ENCODE measurements at regions not wholly inside any gene's neighbourhood (a gene's known extent, or its start where the extent isn't known, plus 50 kb on each side); places are given as distances from the start of the nearest gene placed in this dataset.

DNA sequence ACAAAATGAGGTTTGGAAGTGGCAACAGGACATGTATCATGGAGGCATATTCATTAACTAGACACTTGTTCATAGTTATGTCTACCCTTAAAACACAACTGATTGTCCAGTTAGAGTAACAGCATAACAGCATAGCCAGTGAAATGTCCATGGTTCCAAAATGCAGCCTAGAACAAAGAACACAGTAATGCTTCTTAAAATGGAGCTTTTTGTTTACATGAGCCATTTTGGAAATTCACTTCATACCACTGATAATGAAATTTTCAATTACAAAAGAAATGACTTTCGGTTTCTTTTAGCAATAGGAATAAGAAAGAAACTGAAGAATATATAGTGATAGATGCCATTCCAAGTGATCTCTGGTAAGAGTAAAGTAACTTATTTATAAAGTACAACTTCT is 111.1 kb upstream of the DST start:
- H3K9ac ChIP-seq (ENCODE audit: low read depth, low read length): no peak overlapping the region
- no peak overlapping the region for H3K4me3 ChIP-seq (ENCODE audit: low read length)
- no CpG with 5 or more reads among the region's 1 CpG for WGBS
- no peaks in the 10 kb centered on the region for H3K27me3 ChIP-seq (ENCODE audit: insufficient read depth, low read length)
- peaks cover 79% of the 10 kb centered on the region for H3K4me1 ChIP-seq (ENCODE audit: insufficient read depth, low read length)
- H3K27ac ChIP-seq (ENCODE audit: low read depth, low read length): no peak overlapping the region
- H3K9me3 ChIP-seq (ENCODE audit: insufficient read depth, low read depth, low read length): no peaks in the 10 kb centered on the region
- H3K36me3 ChIP-seq (ENCODE audit: insufficient read depth, low read length): no peaks in the 10 kb centered on the region

DNA sequence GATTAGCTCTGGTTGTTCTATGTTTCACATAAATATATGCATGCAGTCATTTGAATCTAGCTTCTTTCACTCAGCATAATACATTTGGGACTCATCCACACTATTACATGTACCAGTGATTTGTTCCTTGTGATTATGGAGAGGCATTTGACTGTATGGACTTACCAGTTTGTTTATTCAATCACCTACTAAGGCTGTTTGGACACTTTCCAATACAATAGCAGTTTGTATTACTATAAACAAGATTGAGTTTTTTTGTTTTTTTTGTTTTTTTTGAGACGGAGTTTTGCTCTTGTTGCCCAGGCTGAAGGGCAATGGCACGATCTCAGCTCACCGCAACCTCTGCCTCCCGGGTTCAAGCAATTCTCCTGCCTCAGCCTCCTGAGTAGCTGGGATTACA is 109.8 kb upstream of the DST start:
- Histone ChIP-seq H3K9ac (ENCODE audit: low read depth, low read length) (no peak overlapping the region), H3K27ac (ENCODE audit: low read depth, low read length) (peak overlapping the region; percentile 8; the same call in 1 of the 2 replicates), H3K4me3 (ENCODE audit: low read length) (no peak overlapping the region), H3K9me3 (ENCODE audit: insufficient read depth, low read depth, low read length) (no peaks in the 10 kb centered on the region), H3K36me3 (ENCODE audit: insufficient read depth, low read length) (no peaks in the 10 kb centered on the region), H3K4me1 (ENCODE audit: insufficient read depth, low read length) (peaks cover 80% of the 10 kb centered on the region), H3K27me3 (ENCODE audit: insufficient read depth, low read length) (no peaks in the 10 kb centered on the region)
- 90% methylated on average over 4 of the region's 4 CpGs for WGBS

DNA sequence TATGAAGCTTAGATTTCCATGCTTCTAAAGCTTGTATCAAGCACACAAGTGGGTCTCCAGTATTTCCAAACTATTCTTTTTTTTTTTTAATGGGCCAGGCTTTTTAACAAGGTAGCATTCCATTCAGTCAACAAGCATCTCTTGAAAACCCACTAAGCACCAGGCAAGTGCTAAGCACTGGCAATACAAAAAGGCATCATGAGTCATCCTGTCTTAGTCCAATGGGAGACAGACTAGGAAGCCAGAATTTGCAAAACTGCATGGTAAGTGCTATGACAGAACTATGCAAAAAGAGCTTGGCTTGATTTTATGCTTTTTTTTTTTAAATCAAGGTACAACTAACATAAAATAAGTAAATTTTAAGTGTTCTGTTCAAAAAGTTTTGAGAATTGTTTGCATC is 109.3 kb upstream of the DST start:
- peak overlapping the region; percentile 33; the same call in 1 of the 2 replicates for H3K9ac ChIP-seq (ENCODE audit: low read depth, low read length)
- peaks cover 80% of the 10 kb centered on the region for H3K4me1 ChIP-seq (ENCODE audit: insufficient read depth, low read length)
- H3K36me3 ChIP-seq (ENCODE audit: insufficient read depth, low read length): no peaks in the 10 kb centered on the region
- H3K4me3 ChIP-seq (ENCODE audit: low read length): no peak overlapping the region
- no peaks in the 10 kb centered on the region for H3K27me3 ChIP-seq (ENCODE audit: insufficient read depth, low read length)
- H3K9me3 ChIP-seq (ENCODE audit: insufficient read depth, low read depth, low read length): no peaks in the 10 kb centered on the region
- peak overlapping the region; percentile 76 for H3K27ac ChIP-seq (ENCODE audit: low read depth, low read length)

DNA sequence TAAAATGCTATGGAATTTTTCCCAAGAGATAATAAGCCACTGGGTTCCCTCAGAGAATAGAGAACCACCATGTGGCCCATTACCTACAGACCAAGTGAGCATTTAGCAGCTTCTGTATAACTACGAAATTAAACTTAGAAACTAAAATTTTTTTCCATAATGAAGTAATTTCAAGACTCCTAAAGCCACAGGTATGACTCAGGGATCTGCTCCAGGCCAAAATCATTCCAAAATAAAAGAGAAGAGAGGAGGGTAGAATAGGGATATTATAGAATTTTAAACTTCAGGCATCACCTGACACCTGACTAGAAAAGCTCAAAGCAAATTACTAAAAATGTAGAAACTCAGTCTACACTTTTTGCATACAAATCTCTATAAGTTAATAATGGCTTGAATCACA is 108.9 kb upstream of the DST start:
- Histone ChIP-seq H3K9ac (ENCODE audit: low read depth, low read length) (peak overlapping the region; percentile 33; the same call in 1 of the 2 replicates), H3K27me3 (ENCODE audit: insufficient read depth, low read length) (no peaks in the 10 kb centered on the region), H3K4me1 (ENCODE audit: insufficient read depth, low read length) (peaks cover 80% of the 10 kb centered on the region), H3K27ac (ENCODE audit: low read depth, low read length) (peak overlapping the region; percentile 76), H3K4me3 (ENCODE audit: low read length) (no peak overlapping the region), H3K36me3 (ENCODE audit: insufficient read depth, low read length) (no peaks in the 10 kb centered on the region), H3K9me3 (ENCODE audit: insufficient read depth, low read depth, low read length) (no peaks in the 10 kb centered on the region)
- WGBS: 63% methylated on average over 1 of the region's 1 CpG

DNA sequence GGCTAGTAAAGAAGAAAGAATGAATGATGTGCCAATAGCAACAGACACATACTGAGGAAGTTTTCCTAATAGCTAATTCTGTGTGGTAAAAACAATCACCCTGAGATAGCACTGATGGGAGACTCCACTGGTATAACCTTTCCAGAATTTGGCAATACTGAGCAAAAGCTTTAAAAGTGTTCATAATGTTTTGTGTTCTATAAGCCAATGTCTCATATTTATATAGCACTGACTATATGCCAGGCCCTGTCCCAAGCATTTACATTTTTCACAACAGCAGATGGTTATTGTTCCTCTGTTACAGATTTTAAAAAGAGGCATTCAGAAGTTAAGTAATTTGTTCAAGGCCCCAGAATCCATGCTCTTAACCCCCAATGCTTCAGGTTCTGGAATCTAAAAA is 108.0 kb upstream of the DST start:
- H3K4me3 ChIP-seq (ENCODE audit: low read length): no peak overlapping the region
- H3K27ac ChIP-seq (ENCODE audit: low read depth, low read length): no peak overlapping the region
- H3K36me3 ChIP-seq (ENCODE audit: insufficient read depth, low read length): no peaks in the 10 kb centered on the region
- peaks cover 78% of the 10 kb centered on the region for H3K4me1 ChIP-seq (ENCODE audit: insufficient read depth, low read length)
- H3K9me3 ChIP-seq (ENCODE audit: insufficient read depth, low read depth, low read length): no peaks in the 10 kb centered on the region
- H3K9ac ChIP-seq (ENCODE audit: low read depth, low read length): no peak overlapping the region
- no peaks in the 10 kb centered on the region for H3K27me3 ChIP-seq (ENCODE audit: insufficient read depth, low read length)

DNA sequence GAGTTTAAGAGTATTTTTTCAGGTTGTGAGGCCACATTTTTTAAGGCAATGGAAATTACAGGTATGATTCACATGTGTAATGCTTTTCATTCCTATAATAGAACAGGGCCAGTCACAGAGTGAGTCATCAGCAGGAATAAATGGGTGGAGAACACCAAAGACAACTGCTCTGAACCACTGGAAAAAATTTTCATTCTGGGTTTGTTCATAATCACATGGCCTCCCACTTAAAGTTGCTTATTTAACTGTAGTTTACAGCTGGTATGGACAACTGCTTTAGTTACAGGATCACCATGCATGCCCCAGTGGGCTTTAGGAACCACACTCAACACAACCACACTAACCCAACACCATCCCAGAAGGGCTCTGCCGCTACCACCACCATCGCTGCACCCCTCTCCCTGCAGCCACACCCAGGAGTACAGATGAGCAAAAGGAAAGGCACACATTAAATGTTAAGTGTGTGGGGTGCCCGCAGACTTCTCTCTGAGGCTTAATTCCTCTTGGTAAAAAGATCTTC is 107.0 kb upstream of the DST start:
- Histone ChIP-seq H3K4me1 (ENCODE audit: insufficient read depth, low read length) (peaks cover 77% of the 10 kb centered on the region), H3K9me3 (ENCODE audit: insufficient read depth, low read depth, low read length) (no peaks in the 10 kb centered on the region), H3K27ac (ENCODE audit: low read depth, low read length) (no peak overlapping the region), H3K4me3 (ENCODE audit: low read length) (no peak overlapping the region), H3K27me3 (ENCODE audit: insufficient read depth, low read length) (no peaks in the 10 kb centered on the region), H3K9ac (ENCODE audit: low read depth, low read length) (no peak overlapping the region), H3K36me3 (ENCODE audit: insufficient read depth, low read length) (no peaks in the 10 kb centered on the region)
- WGBS: 87% methylated on average over 3 of the region's 3 CpGs

DNA sequence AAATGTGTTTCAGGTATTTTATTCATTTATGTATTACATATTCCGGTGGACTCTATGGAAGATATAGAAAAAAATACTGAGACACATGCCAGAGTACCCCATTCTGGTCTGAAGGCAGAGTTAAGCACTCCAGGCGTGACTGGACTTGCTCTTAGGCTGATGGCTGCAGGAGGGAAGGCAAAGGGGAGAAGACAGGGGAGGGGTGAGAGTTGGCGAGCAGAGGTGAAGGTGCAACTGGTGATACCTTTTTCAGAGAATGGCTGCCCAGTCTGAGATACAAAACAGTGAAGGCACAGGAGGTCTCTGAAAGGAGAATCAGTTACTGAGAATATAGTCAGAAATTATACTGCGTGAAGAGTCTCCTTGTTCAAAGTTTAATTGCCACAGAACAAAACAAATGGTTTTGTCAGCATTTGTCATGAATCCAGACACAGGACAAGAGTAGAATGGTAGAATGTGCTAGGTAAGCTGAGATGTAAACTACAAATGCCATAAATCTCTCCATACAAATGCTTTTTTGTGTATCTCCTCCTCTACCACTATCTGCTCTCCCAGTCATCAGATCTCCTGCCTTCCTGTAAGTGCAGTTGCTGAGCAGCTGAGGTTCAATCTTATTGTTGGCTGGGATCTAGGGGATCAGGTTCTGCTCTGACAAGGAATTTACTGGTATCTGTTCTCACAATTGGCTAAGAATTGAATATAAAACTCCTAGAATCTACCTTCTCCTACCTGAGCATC is 104.2 kb upstream of the DST start:
- WGBS: 80% methylated on average over 4 of the region's 4 CpGs
- Histone ChIP-seq H3K4me3 (ENCODE audit: low read length) (no peak overlapping the region), H3K27ac (ENCODE audit: low read depth, low read length) (no peak overlapping the region), H3K9me3 (ENCODE audit: insufficient read depth, low read depth, low read length) (no peaks in the 10 kb centered on the region), H3K9ac (ENCODE audit: low read depth, low read length) (no peak overlapping the region), H3K27me3 (ENCODE audit: insufficient read depth, low read length) (no peaks in the 10 kb centered on the region), H3K36me3 (ENCODE audit: insufficient read depth, low read length) (no peaks in the 10 kb centered on the region), H3K4me1 (ENCODE audit: insufficient read depth, low read length) (peaks cover 82% of the 10 kb centered on the region)

DNA sequence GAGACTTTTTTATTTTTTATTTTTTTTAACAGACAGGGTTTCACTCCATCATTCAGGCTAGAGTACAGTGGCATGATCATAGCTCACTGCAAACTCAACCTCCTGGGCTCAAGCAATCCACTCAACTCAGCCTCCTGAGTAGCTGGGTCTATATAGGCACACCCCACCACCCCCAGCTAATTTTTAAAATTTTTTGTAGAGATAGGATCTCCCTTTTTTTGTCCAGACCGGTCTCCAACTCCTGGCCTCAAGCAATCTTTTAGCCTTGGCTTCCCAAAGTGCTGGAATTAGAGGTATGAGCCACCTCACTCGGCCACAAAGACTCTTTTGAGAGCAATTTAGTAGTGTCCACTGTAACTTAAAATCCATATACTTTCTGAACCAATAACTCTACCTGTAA is 103.3 kb upstream of the DST start:
- Histone ChIP-seq H3K4me3 (ENCODE audit: low read length) (no peak overlapping the region), H3K9ac (ENCODE audit: low read depth, low read length) (no peak overlapping the region), H3K27ac (ENCODE audit: low read depth, low read length) (no peak overlapping the region), H3K27me3 (ENCODE audit: insufficient read depth, low read length) (no peaks in the 10 kb centered on the region), H3K9me3 (ENCODE audit: insufficient read depth, low read depth, low read length) (no peaks in the 10 kb centered on the region), H3K4me1 (ENCODE audit: insufficient read depth, low read length) (peaks cover 82% of the 10 kb centered on the region), H3K36me3 (ENCODE audit: insufficient read depth, low read length) (no peaks in the 10 kb centered on the region)
- WGBS: 89% methylated on average over 2 of the region's 2 CpGs

DNA sequence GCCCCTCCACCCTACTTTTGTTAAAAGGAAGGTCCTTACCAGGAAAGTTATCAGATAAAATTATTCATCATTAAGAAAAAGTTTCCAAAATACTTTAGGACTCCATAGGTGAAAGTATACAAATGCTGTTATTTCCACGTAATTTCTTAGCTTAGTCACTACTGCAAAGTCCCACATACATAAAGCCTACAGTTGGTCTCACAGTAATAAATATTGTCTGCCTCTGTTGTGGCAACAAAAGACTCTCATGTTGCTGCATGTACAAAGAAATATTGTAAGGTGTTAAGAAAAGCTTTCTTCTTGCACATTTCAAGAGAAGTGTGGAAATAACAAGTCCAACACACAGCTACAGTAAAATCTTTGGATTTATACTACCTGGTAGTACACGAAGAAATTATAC is 102.4 kb upstream of the DST start:
- H3K4me3 ChIP-seq (ENCODE audit: low read length): no peak overlapping the region
- no peak overlapping the region for H3K9ac ChIP-seq (ENCODE audit: low read depth, low read length)
- no peaks in the 10 kb centered on the region for H3K36me3 ChIP-seq (ENCODE audit: insufficient read depth, low read length)
- peaks cover 75% of the 10 kb centered on the region for H3K4me1 ChIP-seq (ENCODE audit: insufficient read depth, low read length)
- no peaks in the 10 kb centered on the region for H3K27me3 ChIP-seq (ENCODE audit: insufficient read depth, low read length)
- H3K9me3 ChIP-seq (ENCODE audit: insufficient read depth, low read depth, low read length): no peaks in the 10 kb centered on the region
- H3K27ac ChIP-seq (ENCODE audit: low read depth, low read length): no peak overlapping the region
- WGBS: 94% methylated on average over 1 of the region's 2 CpGs

DNA sequence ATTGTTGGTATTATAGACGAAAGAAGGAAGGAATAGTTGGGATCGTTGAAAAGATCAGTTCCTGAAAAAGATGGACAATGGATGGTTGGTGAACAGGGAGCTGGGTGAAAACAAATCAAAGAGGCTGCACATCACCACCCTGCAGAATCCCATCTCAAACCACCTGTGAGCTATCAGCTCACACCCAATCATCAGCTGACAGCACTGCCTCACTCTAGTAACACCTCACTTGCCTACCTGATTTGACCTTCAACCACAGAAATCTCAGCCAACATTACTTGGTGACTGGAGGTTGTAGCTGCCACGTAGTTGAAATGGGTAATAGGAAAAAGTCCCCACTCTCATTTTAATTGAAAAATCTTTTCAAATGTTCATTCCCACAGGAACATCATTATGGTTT is 101.8 kb upstream of the DST start:
- no peak overlapping the region for H3K4me3 ChIP-seq (ENCODE audit: low read length)
- H3K9ac ChIP-seq (ENCODE audit: low read depth, low read length): no peak overlapping the region
- H3K27ac ChIP-seq (ENCODE audit: low read depth, low read length): no peak overlapping the region
- no peaks in the 10 kb centered on the region for H3K27me3 ChIP-seq (ENCODE audit: insufficient read depth, low read length)
- no peaks in the 10 kb centered on the region for H3K36me3 ChIP-seq (ENCODE audit: insufficient read depth, low read length)
- WGBS: 90% methylated on average over 2 of the region's 3 CpGs
- no peaks in the 10 kb centered on the region for H3K9me3 ChIP-seq (ENCODE audit: insufficient read depth, low read depth, low read length)
- H3K4me1 ChIP-seq (ENCODE audit: insufficient read depth, low read length): peaks cover 69% of the 10 kb centered on the region

DNA sequence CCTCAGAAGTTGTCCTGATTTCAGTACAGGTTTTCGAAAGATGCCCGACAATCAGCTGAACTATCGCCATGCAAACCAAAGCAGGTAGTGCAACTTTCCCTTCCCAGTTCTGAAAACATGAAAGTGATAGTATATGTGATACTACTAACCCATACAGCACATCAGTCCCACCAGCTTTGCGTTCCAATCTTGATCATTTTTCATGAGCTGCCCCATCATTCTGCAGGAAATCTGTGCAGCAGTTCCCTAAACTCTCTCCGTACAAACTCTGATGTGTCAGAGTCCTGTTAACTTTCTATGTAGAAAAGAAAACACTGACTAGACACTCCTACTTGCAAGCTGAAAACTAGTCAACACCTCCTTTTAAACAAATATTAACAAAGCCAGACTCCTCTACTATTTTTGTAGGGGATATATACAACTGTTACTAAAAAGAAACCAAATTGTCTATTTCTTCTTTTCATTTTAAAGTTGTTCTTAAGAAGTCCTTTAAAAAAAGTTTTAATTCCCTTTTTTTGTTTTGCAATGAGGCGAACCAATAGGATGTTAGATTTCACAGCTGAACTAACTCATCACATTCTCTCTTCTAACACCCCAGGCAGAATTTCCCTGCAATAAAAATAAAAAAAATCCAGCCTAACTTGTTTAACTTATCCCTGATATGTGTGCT is 99.6 kb upstream of the DST start:
- no peaks in the 10 kb centered on the region for H3K36me3 ChIP-seq (ENCODE audit: insufficient read depth, low read length)
- H3K4me1 ChIP-seq (ENCODE audit: insufficient read depth, low read length): peaks cover 54% of the 10 kb centered on the region
- H3K4me3 ChIP-seq (ENCODE audit: low read length): no peak overlapping the region
- no peaks in the 10 kb centered on the region for H3K27me3 ChIP-seq (ENCODE audit: insufficient read depth, low read length)
- 74% methylated on average over 6 of the region's 6 CpGs for WGBS
- no peaks in the 10 kb centered on the region for H3K9me3 ChIP-seq (ENCODE audit: insufficient read depth, low read depth, low read length)
- H3K9ac ChIP-seq (ENCODE audit: low read depth, low read length): no peak overlapping the region
- H3K27ac ChIP-seq (ENCODE audit: low read depth, low read length): no peak overlapping the region
